Keratinocyte (primary cell): ENCODE measurements at regions not wholly inside any gene's neighbourhood (a gene's known extent, or its start where the extent isn't known, plus 50 kb on each side); places are given as distances from the start of the nearest gene placed in this dataset.
"Not testable (repeated sequence)": the region's sequence is repeated elsewhere in the genome, so short reads cannot be mapped to it uniquely, and the experiment has no call there.

Experiments used
- EZH2 ChIP-seq: IDR thresholded peaks from one replicate; pipeline ENCODE4 v1.6.1; 2012; ENCODE audit warnings: inconsistent platforms, mild to moderate bottlenecking, low read length, moderate library complexity
- TF ChIP-seq, protein P1 (sequence below), 3 experiments: IDR thresholded peaks in 1 of 3; conservative IDR thresholded peaks in 1 of 3; optimal IDR thresholded peaks in 1 of 3; 2 replicates in 2 of 3; 3 replicates in 1 of 3; pipeline versions ENCODE3 to v1.5.1; 2011; ENCODE audit warnings: low read length in 3 of 3, mild to moderate bottlenecking in 3 of 3, moderate library complexity in 2 of 3, control low read depth in 1 of 3, inconsistent platforms in 1 of 3; ENCODE audit not compliant: insufficient read depth in 2 of 3; ENCODE audit errors: extremely low read depth in 1 of 3

- TF ChIP-seq, protein P1, sequence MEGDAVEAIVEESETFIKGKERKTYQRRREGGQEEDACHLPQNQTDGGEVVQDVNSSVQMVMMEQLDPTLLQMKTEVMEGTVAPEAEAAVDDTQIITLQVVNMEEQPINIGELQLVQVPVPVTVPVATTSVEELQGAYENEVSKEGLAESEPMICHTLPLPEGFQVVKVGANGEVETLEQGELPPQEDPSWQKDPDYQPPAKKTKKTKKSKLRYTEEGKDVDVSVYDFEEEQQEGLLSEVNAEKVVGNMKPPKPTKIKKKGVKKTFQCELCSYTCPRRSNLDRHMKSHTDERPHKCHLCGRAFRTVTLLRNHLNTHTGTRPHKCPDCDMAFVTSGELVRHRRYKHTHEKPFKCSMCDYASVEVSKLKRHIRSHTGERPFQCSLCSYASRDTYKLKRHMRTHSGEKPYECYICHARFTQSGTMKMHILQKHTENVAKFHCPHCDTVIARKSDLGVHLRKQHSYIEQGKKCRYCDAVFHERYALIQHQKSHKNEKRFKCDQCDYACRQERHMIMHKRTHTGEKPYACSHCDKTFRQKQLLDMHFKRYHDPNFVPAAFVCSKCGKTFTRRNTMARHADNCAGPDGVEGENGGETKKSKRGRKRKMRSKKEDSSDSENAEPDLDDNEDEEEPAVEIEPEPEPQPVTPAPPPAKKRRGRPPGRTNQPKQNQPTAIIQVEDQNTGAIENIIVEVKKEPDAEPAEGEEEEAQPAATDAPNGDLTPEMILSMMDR (optimal IDR thresholded peaks at IDR 0.05 in 1 of 3, IDR thresholded peaks at IDR 0.05 in 1 of 3, conservative IDR thresholded peaks at IDR 0.05 in 1 of 3; ENCODE audit: extremely low read depth in 1 of 3, insufficient read depth in 2 of 3, low read length in 3 of 3), result not testable (repeated sequence)
- not testable (repeated sequence) for TF ChIP-seq EZH2
Observed at GRCh38 chr2:194021130-194021529, 1635.9 kb upstream of the SLC39A10 start.
